ENCODE measurements at regions not wholly inside any gene's neighbourhood (a gene's known extent, or its start where the extent isn't known, plus 50 kb on each side); places are given as distances from the start of the nearest gene placed in this dataset.

DNA sequence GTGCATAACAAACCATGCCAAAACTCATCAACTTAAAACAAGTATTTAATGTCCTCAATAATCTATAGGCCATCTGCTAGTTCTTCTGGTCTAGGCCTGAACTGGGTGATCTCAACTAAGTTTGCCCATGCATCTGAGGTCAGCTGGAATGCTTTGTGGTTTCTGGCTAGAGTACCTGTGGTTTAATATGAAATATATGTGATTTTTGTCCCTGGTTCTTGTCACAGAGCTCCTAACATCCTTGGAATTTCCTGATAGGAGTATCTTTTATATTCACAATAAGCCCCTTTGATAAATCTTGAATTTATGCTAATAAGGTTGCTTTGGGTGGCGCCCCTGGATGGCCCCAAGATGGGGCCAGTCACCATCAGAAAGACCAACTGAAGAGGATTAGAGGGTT is 535.9 kb downstream of the DNAH5 start:
- Mint-ChIP-seq H3K36me3 (ENCODE audit: unreplicated experiment) (no peaks in the 10 kb centered on the region), H3K27me3 (ENCODE audit: unreplicated experiment) (no peaks in the 10 kb centered on the region), H3K27ac (ENCODE audit: unreplicated experiment) (no peak overlapping the region), H3K4me1 (ENCODE audit: unreplicated experiment) (no peaks in the 10 kb centered on the region), H3K4me3 (ENCODE audit: unreplicated experiment) (no peak overlapping the region), H3K9me3 (ENCODE audit: unreplicated experiment) (peaks cover 3% of the 10 kb centered on the region)
- DNase-seq (ENCODE audit: extremely low spot score, unreplicated experiment): no peak
- TF ChIP-seq CTCF (IDR thresholded peaks at IDR 0.05): no peak

DNA sequence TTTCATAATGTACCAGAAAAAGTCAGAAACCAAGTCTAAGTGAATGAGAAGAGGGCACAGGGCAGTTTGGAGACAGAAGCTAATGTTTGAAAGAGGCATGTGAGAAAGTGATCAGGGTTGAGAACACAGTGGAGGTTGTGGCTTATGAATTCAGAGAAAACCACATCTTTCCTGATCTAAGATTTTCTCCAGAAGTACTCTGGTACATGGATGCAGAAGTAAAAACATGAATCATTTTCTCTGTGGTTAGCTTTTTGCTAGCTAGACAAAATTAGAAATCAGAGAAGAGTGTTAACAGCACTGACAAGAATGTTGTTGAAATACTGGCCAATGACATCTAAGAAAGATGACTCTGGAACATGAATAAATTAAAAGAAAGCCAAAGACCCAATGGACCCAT is 541.1 kb downstream of the DNAH5 start:
- no peak for TF ChIP-seq CTCF (IDR thresholded peaks at IDR 0.05)
- Mint-ChIP-seq H3K27ac (ENCODE audit: unreplicated experiment) (no peak overlapping the region), H3K9me3 (ENCODE audit: unreplicated experiment) (no peaks in the 10 kb centered on the region), H3K4me3 (ENCODE audit: unreplicated experiment) (no peak overlapping the region), H3K27me3 (ENCODE audit: unreplicated experiment) (no peaks in the 10 kb centered on the region), H3K36me3 (ENCODE audit: unreplicated experiment) (no peaks in the 10 kb centered on the region), H3K4me1 (ENCODE audit: unreplicated experiment) (no peaks in the 10 kb centered on the region)
- DNase-seq (ENCODE audit: extremely low spot score, unreplicated experiment): no peak

DNA sequence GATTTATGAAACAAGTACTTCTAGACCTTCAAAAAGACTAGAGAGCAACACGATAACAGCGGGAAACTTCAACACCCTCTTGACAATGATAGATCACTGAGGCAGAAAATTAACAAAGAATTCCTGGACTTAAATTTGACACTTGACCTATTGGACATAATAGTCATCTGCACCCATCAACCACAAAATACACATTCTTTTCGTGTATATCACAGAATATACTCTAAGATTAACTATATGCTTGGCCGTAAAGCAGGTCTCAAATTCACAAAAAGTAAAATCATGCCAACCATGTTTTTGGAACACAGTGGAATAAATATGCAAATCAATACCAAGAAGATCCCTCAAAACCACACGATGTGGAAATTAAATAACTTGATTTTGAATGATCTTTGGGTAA is 559.4 kb downstream of the DNAH5 start:
- Mint-ChIP-seq H3K27me3 (ENCODE audit: unreplicated experiment) (no peaks in the 10 kb centered on the region), H3K27ac (ENCODE audit: unreplicated experiment) (no peak overlapping the region), H3K4me3 (ENCODE audit: unreplicated experiment) (no peak overlapping the region), H3K9me3 (ENCODE audit: unreplicated experiment) (peaks cover 8% of the 10 kb centered on the region), H3K36me3 (ENCODE audit: unreplicated experiment) (no peaks in the 10 kb centered on the region), H3K4me1 (ENCODE audit: unreplicated experiment) (no peaks in the 10 kb centered on the region)
- no peak for TF ChIP-seq CTCF (IDR thresholded peaks at IDR 0.05)
- DNase-seq (ENCODE audit: extremely low spot score, unreplicated experiment): no peak

- no peak overlapping the region for H3K27ac Mint-ChIP-seq (ENCODE audit: unreplicated experiment)
These were observed 562.3 kb downstream of the DNAH5 start for GRCh38 chr5:13382232-13382631.

DNA sequence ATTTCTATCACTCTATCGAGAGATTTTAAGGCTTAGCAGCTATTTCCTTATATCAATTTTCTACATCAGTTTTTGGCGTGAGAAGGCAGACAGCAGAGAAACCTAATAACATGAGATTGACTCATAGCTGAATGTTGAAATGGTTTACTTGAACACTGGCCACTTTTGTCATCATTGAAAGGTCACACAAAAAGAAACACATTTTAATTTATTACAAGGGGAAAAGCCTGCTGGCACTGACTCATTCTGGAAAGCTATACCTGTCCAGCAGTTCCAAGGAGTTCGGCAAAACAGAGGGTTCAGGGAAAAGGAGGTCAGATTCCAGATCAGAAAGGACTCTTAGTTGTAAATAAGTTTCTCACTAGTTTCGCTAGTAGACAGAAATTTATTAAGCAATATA is 566.4 kb downstream of the DNAH5 start:
- TF ChIP-seq CTCF (IDR thresholded peaks at IDR 0.05): no peak
- H3K9me3 Mint-ChIP-seq (ENCODE audit: unreplicated experiment): peaks cover 2% of the 10 kb centered on the region
- no peak for DNase-seq (ENCODE audit: extremely low spot score, unreplicated experiment)

More at GRCh38 chr5:13382232-13382631, 562.3 kb downstream of the DNAH5 start:
- no peak for TF ChIP-seq CTCF (IDR thresholded peaks at IDR 0.05)
- no peaks in the 10 kb centered on the region for H3K4me1 Mint-ChIP-seq (ENCODE audit: unreplicated experiment)
- no peak overlapping the region for H3K4me3 Mint-ChIP-seq (ENCODE audit: unreplicated experiment)
- no peaks in the 10 kb centered on the region for H3K36me3 Mint-ChIP-seq (ENCODE audit: unreplicated experiment)
- H3K9me3 Mint-ChIP-seq (ENCODE audit: unreplicated experiment): peaks cover 8% of the 10 kb centered on the region
- no peak for DNase-seq (ENCODE audit: extremely low spot score, unreplicated experiment)
- no peaks in the 10 kb centered on the region for H3K27me3 Mint-ChIP-seq (ENCODE audit: unreplicated experiment)

More for the DNA sequence above, 566.4 kb downstream of the DNAH5 start:
- Mint-ChIP-seq H3K36me3 (ENCODE audit: unreplicated experiment) (no peaks in the 10 kb centered on the region), H3K27me3 (ENCODE audit: unreplicated experiment) (no peaks in the 10 kb centered on the region), H3K4me1 (ENCODE audit: unreplicated experiment) (no peaks in the 10 kb centered on the region), H3K4me3 (ENCODE audit: unreplicated experiment) (no peak overlapping the region), H3K27ac (ENCODE audit: unreplicated experiment) (no peak overlapping the region)
